Ishikawa (cell line): ENCODE measurements at regions not wholly inside any gene's neighbourhood (a gene's known extent, or its start where the extent isn't known, plus 50 kb on each side); places are given as distances from the start of the nearest gene placed in this dataset.

Experiments
- CEBPB ChIP-seq: IDR thresholded peaks from 2 replicates; pipeline ENCODE4 v1.6.1; 2012
- CREB1 ChIP-seq: IDR thresholded peaks from 2 replicates; pipeline ENCODE4 v1.6.1; 2012; ENCODE audit warnings: low read depth
- EGR1 ChIP-seq: IDR thresholded peaks from 2 replicates; pipeline ENCODE4 v1.6.1; 2012
- EP300 ChIP-seq: IDR thresholded peaks from 2 replicates; pipeline ENCODE4 v1.6.1; 2012; ENCODE audit warnings: borderline replicate concordance
- FOXM1 ChIP-seq: IDR thresholded peaks from 2 replicates; pipeline ENCODE4 v1.6.1; 2012; ENCODE audit warnings: low read depth, borderline replicate concordance
- MAX ChIP-seq: IDR thresholded peaks from 2 replicates; pipeline ENCODE4 v1.6.1; 2012
- NFIC ChIP-seq: IDR thresholded peaks from 2 replicates; pipeline ENCODE4 v1.6.1; 2012
- RAD21 ChIP-seq: IDR thresholded peaks from 2 replicates; pipeline ENCODE4 v1.6.1; 2012; ENCODE audit warnings: low read depth
- TAF1 ChIP-seq: IDR thresholded peaks from 2 replicates; pipeline ENCODE4 v1.6.1; 2012; ENCODE audit warnings: low read depth, mild to moderate bottlenecking
- TCF12 ChIP-seq: IDR thresholded peaks from 2 replicates; pipeline ENCODE4 v1.6.1; 2012; ENCODE audit warnings: low read depth
- TEAD4 ChIP-seq: IDR thresholded peaks from 2 replicates; pipeline ENCODE4 v1.6.1; 2012
- USF1 ChIP-seq: IDR thresholded peaks from 2 replicates; pipeline ENCODE4 v1.6.1; 2012
- YY1 ChIP-seq: IDR thresholded peaks from 2 replicates; pipeline ENCODE4 v1.6.1; 2012; ENCODE audit warnings: low read depth
- ZBTB7A ChIP-seq: IDR thresholded peaks from 2 replicates; pipeline ENCODE4 v1.6.1; 2012; ENCODE audit warnings: low read depth
- TF ChIP-seq, protein P1 (sequence below): IDR thresholded peaks from 2 replicates; pipeline ENCODE4 v1.6.1; 2012; ENCODE audit warnings: low read depth, mild to moderate bottlenecking

GRCh38 chr18:976393-977128 is 71.9 kb downstream of the ADCYAP1 start:
- 0 out of 2 replicates have a peak, but pooled peaks have one; percentile 40 for TF ChIP-seq YY1

- TF ChIP-seq CREB1 (no peak), CEBPB (no peak), YY1 (no peak), ZBTB7A (no peak), TEAD4 (no peak), EGR1 (no peak), NFIC (no peak), TAF1 (no peak)
- TF ChIP-seq, protein P1, sequence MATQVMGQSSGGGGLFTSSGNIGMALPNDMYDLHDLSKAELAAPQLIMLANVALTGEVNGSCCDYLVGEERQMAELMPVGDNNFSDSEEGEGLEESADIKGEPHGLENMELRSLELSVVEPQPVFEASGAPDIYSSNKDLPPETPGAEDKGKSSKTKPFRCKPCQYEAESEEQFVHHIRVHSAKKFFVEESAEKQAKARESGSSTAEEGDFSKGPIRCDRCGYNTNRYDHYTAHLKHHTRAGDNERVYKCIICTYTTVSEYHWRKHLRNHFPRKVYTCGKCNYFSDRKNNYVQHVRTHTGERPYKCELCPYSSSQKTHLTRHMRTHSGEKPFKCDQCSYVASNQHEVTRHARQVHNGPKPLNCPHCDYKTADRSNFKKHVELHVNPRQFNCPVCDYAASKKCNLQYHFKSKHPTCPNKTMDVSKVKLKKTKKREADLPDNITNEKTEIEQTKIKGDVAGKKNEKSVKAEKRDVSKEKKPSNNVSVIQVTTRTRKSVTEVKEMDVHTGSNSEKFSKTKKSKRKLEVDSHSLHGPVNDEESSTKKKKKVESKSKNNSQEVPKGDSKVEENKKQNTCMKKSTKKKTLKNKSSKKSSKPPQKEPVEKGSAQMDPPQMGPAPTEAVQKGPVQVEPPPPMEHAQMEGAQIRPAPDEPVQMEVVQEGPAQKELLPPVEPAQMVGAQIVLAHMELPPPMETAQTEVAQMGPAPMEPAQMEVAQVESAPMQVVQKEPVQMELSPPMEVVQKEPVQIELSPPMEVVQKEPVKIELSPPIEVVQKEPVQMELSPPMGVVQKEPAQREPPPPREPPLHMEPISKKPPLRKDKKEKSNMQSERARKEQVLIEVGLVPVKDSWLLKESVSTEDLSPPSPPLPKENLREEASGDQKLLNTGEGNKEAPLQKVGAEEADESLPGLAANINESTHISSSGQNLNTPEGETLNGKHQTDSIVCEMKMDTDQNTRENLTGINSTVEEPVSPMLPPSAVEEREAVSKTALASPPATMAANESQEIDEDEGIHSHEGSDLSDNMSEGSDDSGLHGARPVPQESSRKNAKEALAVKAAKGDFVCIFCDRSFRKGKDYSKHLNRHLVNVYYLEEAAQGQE = no peak
Observed at GRCh38 chr18:980586-980985, 75.9 kb downstream of the ADCYAP1 start.

DNA sequence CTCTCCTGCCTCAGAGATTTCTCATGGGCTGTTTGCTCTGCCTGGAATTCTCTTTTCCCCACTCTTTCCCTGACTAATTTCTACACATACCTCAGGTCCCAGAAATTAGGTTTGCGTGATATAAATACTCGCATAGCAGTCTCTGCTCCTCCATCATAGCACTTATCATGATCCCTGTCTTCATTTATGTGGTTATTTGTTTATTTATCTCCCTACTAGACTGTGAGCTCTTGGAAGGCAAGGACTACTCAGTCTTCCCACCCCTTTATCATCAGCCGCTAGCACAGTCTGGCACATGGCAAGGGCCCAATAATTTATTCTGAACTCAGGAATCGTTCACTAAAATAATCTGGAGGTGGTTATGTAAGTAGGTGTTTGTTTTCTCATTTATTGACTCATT is 79.3 kb downstream of the ADCYAP1 start:
- TF ChIP-seq TCF12 (no peak), RAD21 (no peak), ZBTB7A (no peak), YY1 (no peak)

DNA sequence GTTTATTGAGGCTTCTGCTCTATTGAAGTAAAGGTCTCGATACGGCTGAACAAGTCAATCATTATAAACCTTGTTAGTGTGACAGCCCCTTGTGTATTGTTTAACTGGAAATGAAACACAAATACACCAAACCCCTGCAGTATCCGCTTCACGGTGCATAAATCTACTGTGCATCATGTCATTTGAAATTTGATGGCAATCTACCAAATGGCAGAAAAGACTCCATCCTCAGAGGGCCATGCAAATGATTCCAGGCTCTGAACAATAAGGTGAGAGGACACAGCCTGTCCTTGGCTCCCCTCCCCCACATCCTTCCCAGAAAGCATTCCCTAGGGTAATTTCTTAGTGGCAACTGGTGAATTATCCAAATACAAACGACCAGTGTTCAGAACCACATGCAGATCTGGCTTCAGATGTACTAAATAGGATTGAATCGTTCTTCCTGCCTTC is 80.6 kb downstream of the ADCYAP1 start:
- no peak for TF ChIP-seq FOXM1
- no peak for TF ChIP-seq ZBTB7A
- no peak for TF ChIP-seq EGR1
- TF ChIP-seq USF1 = no peak
- TF ChIP-seq, protein P1 = no peak
- TF ChIP-seq CEBPB = no peak
- no peak for TF ChIP-seq TCF12
- TF ChIP-seq EP300 = no peak
- no peak for TF ChIP-seq YY1
- no peak for TF ChIP-seq NFIC
- no peak for TF ChIP-seq TAF1
- no peak for TF ChIP-seq CREB1
- TF ChIP-seq TEAD4 = no peak
- TF ChIP-seq MAX = no peak
- TF ChIP-seq RAD21 = no peak

GRCh38 chr18:986051-986450 is 81.4 kb downstream of the ADCYAP1 start:
- no peak for TF ChIP-seq TEAD4
- TF ChIP-seq ZBTB7A = no peak

DNA sequence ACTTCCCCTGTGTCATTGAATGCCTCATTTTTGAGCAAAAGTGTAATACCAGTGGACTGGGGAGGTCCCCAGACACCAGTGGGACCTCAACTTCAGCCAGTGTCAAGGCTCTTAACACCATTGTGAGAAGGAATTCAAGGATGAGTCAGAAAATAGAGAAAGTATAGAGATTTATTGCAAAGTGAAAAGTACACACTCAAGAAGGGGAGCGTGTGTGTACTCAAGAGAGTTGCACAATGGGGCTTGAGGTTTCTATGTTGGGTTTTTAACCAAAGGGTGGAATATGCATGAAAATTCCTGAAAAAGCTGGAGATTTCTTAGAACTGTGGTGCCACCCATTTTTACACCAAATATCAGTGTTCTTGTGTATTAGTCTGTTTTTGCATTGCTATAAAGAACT is 81.9 kb downstream of the ADCYAP1 start:
- TF ChIP-seq TAF1 = no peak
- no peak for TF ChIP-seq YY1
- TF ChIP-seq EGR1 = no peak
- no peak for TF ChIP-seq NFIC
- TF ChIP-seq EP300 = no peak
- no peak for TF ChIP-seq FOXM1
- no peak for TF ChIP-seq RAD21
- TF ChIP-seq USF1 = no peak
- TF ChIP-seq, protein P1 = no peak
